HG02852 (cell line): ENCODE measurements at regions not wholly inside any gene's neighbourhood (a gene's known extent, or its start where the extent isn't known, plus 50 kb on each side); places are given as distances from the start of the nearest gene placed in this dataset.
"Not testable (repeated sequence)": the region's sequence is repeated elsewhere in the genome, so short reads cannot be mapped to it uniquely, and the experiment has no call there.

Experiments
- ATAC-seq: cut with Tn5 transposase; IDR thresholded peaks from one replicate; pipeline ENCODE4 v1.9.1; 2021; ENCODE audit warnings: mild to moderate bottlenecking, moderate library complexity; ENCODE audit not compliant: unreplicated experiment

GRCh38 chr6:84892671-84893070 lies 128.3 kb upstream of the TBX18 start:
- ATAC-seq: no peak

DNA sequence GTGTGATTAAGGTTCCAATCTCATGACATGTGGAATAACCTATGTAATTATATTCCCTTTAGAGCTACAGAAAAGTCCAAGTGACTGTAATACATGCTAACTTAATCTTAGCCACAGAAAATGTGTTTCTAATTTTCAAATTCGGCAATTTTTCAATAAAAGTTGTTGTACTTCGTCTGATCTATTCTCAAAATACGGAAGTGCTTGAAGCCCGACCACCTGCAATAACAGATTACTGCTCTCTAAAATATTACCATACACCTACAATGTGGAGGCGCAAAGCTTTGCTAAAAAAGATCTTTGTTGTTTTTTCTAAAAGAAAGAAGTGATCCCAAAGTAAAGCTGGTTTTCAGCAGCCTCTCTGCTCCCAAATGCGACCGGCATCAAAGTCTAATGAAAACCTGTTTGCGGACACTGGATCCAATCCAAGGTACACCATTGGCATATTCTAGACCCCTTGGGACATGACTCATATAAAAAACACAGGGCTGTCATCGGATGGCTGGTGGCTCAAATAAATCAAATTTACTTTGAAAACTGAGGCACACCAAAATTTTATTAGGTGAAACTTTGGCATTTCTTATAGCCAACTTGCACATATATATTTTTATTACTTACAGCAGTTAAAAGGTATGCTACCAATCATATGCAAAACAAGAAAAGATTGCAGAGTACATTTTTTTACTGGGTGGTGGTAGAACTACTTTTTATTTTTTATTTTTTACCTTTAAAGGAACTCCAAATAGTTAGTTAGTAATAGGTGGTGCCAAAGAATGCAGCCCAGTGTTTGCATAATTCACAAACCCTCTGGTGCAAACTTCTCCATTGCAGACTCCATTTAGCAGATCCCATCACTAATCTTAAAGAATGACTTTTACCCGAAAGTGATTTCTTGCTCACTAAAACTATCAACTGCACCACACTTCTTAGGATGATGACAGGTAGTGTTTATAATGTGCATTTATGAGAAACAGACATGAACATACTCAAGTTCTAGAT lies 118.7 kb upstream of the TBX18 start:
- ATAC-seq: no peak

DNA sequence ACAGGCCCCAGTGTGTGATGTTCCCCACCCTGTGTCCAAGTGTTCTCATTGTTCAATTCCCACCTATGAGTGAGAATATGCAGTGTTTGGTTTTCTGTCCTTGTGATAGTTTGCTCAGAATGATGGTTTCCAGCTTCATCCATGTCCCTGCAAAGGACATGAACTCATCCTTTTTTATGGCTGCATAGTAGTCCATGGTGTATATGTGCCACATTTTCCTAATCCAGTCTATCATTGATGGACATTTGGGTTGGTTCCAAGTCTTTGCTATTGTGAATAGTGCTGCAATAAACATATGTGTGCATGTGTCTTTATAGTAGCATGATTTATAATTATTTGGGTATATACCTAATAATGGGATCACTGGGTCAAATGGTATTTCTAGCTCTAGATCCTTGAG lies 115.0 kb upstream of the TBX18 start:
- not testable (repeated sequence) for ATAC-seq

DNA sequence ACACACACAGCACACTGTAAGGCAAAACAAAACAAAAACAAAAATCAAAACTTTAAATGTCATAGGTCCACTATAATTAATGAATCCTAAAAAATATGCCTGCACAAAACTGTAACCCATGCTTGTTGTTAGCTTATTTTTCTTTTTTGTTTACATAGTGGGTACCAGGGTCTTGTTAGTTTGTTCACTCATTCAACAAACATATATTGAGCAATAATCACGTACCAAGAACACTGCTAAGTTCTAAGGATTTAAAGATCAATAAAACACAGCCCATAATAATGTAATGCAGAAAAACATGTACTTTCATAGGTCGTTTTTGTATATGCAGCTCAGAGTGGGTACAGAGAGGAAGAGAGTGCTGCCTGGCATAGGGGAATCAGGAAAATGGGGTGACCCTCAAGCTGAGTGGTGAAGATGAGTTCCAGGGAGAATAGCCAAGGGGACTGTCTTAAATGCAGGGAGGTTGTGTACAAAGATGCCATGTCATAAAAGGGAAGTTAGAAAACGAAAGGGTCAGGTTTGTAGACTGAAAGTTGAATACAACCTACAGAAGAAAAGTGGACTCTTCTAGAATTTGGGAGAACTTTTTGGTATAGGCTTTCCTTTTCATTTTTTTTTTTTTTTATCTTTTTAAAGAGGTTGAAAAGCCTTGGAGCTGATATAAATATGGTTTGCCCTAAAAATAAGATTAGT lies 113.3 kb upstream of the TBX18 start:
- no peak for ATAC-seq

- no peak for ATAC-seq
Measured at GRCh38 chr6:84876723-84877514, 112.5 kb upstream of the TBX18 start.

- no peak for ATAC-seq
Measured at GRCh38 chr6:84872996-84873723, 108.8 kb upstream of the TBX18 start.

DNA sequence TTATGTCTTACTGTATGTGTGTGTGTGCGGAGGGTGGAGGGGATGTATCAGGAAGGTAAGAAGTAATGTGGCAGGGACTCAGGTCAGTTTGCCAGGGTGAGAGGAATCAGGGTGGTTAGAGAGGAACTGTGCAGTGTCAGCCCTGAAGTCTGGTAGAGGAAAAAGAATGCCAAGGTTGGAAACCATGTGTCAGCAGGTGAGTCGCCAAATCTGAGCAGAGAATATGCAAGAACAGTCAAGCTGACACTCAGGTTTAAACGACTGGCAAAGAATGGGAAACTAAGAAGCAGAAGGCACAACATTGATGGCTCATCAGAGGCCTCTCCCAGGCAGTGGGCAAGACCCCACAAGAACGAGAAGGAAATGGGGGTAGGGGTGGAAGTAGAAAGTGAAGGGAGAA lies 107.5 kb upstream of the TBX18 start:
- ATAC-seq: no peak

GRCh38 chr6:84870672-84871071 lies 106.3 kb upstream of the TBX18 start:
- no peak for ATAC-seq

DNA sequence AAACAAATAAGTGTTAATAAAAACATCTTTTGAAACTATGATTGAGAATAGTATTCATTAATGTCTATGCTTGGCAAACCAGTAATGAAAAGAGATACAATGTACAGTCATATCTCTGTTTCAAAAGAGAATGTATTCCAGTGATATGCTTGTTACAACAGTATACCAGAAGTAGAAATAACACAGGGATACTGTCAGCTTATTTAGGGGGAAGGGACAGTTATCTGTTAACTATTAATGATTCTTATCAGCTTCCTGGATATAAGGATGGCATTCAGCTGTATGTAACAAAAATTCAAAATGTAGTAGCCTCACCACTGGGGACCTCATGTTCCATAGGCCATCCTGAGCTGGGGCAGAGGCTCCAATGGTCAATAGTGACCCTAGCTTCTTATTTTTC lies 103.8 kb upstream of the TBX18 start:
- no peak for ATAC-seq

DNA sequence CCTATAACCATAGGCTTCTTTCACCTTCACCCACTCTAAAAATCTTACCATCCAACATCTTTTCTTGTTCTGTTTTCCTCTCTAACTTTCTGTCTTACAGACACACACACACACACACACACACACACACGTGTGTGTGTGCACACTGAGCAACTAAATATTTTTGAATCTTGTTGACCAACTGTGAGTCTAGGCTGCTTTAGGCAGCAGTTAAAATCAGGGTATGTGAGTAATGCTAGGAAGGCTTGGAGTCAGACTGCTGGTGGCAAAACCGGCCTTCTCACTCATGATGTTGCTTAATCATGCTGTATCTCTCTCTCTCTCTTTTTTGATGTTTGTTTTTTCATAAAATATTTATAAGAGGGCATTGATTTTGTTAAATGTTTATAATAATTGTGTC lies 103.1 kb upstream of the TBX18 start:
- ATAC-seq: no peak

DNA sequence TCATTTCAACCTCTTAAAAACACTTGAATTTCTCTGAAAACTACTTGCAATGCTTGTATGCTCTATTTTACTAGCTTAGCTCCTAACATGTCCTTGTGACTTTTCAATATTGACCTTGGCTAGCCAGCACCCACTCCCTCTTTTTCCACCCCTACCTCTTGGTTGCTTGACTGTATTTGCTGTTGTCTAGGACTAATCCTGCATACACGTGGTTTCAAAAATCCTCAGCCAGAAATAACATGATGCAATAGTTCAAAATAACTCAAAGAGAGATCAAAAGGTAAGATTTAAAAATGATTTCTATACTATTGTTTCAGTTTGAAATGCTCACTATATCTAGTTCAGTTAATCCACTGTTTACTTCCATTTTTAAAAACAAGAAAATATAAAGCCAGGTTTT lies 102.3 kb upstream of the TBX18 start:
- no peak for ATAC-seq

DNA sequence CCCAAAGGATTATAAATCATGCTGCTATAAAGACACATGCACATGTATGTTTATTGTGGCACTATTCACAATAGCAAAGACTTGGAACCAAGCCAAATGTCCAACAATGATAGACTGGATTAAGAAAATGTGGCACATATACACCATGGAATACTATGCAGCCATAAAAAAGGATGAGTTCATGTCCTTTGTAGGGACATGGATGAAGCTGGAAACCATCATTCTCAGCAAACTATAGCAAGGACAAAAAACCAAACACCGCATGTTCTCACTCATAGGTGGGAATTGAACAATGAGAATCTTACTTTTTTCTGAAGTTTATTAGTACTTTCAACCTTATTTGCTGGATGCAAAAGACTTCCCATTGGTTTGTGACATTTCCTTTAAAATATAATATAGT lies 101.0 kb upstream of the TBX18 start:
- not testable (repeated sequence) for ATAC-seq

GRCh38 chr6:84862843-84863242 lies 98.4 kb upstream of the TBX18 start:
- no peak for ATAC-seq

- no peak for ATAC-seq
Measured at GRCh38 chr6:84860920-84861319, 96.5 kb upstream of the TBX18 start.

GRCh38 chr6:84860509-84860908 lies 96.1 kb upstream of the TBX18 start:
- no peak for ATAC-seq

DNA sequence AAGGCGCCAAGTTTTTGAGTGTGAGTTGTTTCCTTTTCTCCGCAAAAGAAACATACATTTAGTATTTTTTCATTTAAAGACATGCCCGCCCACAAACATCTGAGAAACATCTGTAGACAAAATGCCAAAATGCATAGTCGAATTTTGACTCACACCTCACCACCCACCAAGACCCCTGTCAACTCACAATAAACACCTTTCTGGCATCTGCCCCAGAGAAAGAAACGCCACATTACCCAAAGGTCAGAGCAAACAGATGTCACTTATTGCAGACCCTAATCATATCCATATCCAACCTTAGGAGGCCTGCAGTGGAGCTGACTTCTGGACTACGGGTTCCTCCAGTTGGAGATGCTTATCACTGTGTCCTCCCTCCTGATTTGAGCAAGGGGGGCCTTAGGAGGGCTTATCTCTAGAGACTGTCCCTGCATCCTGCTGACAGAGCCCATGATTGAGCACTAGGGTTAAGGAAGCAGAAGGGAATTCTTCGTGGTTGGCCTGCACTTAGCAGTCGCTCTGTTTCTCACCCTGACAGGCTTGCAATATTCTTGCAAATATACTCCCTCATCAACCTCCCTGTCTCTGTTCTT lies 90.5 kb upstream of the TBX18 start:
- no peak for ATAC-seq

DNA sequence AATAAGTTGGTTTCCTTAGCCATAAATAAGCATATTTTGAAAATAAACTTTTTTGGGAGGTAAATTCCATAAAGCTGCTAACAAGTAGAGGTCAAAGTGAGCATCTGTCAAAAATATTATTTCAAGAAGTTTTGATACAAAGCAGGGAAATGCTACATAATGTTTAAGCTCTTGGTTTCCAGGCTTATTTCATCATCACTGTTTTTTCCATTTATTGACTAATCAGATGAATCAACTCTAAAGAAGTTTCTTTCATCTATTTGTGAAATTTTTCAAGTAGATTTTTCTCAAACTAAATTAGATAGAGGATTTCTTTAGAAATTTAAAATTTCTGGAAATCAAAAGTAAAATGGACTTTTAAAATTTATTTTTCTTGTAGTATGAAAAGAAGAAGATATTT lies 89.5 kb upstream of the TBX18 start:
- ATAC-seq: no peak

DNA sequence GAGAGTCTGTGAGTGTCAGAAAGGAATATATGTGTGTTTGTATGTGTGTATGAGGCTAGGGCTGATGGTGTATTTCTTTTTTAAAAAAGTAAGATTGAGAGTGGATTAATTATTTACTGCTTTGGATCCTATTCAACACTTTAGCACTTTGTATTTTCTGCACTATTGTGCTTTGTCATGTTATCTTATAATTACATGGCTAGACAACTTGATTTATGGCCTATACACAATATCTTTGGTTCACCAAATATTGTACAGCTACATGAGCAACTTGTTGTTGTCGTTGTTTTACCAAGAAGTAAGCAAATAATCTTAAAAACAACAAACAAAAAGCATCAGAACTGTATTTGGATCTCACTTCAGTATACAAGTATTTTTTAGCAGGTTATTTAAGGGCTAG lies 84.6 kb upstream of the TBX18 start:
- no peak for ATAC-seq

GRCh38 chr6:84847390-84848160 lies 83.2 kb upstream of the TBX18 start:
- ATAC-seq: no peak
